Iris pigment epithelial cell (primary cell): ENCODE measurements at regions not wholly inside any gene's neighbourhood (a gene's known extent, or its start where the extent isn't known, plus 50 kb on each side); places are given as distances from the start of the nearest gene placed in this dataset.
"Not testable (repeated sequence)": the region's sequence is repeated elsewhere in the genome, so short reads cannot be mapped to it uniquely, and the experiment has no call there.

ENCODE experiments used
- DNase-seq: peaks from one replicate; pipeline ENCODE4 v3.0.0-alpha.2; 2011; ENCODE audit warnings: low read depth

DNA sequence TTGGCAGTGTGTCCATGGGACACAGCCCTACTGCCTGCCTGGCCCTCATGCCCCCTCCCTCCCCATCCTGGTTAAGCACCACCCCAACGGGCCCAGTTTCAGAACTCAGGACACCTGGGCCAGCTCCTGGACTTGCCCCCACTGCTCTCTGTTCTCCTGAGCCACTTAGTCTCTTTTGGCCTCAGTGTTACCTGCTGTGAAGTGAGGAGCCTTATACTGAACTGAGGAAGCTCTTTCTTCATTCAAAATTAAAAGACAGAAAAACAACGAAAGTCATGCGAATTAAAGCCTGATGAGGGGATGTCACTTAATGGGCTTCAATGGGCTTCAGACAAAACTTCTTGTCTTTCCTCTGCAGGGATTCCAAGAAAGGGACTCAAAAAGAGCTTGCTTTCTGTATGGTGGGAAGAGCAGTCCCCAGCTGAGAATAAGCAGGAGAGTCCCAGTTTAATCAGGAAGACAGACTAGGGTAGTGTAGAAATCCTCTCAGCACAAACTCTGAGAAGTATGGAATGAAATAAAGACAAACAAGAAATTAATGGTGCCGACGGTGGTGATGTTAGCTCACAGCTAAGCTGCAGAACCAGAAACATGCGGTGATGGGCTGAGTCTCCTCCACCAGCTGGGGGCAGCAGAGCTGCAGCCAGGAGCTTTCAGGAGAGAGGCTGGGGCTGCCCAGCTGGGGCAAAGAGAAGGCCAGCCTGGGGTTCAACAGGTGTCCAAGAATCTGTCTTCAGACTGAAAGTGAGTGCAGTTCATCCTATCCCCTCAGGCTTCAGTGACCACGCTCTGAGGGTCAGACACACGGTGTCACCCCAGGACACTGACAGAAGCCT is 101.0 kb downstream of the GGTLC2 start:
- DNase-seq: peak; percentile 45

DNA sequence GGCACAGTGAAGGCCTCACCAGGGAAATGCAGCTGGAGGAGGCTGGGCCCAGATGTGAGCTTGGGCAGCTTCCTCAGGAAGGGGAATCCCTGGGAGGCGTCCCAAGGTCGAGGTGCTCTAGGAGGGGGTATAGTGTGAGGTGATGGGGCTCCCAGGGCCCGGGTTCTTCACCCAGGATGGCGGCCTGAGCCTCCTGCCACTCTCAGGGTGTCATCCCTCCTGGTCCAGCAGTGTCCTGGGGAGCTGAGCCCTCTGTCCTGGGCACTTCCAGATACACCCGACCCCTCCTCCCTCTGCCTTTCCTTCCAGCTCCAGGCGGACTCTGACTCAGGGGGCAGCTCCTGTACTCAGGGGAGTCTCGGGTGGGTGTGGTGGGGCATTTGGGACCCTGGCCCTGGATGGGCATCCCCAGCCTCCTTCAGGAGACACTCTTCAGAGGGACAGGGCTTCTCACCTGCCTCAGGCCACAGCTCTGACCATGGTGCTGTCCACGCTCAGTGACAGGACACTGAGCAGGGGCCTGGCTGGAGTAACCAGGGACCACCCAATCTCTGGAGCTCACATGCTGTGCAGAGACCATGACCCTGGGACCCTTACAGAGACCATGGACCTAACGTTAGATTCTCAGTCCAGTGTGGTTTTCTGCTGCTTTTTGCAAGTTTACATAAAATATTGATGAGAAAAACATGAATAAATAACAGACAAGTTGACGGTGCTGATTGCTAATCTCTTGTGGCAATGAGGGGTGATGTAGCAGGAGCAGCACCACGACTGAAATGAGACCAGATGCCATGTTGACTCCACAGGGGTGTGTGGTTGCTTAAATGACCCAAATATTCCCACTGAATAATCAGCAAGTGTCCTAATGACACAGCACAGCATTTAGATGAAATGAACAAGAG is 101.9 kb downstream of the GGTLC2 start:
- no peak for DNase-seq

DNA sequence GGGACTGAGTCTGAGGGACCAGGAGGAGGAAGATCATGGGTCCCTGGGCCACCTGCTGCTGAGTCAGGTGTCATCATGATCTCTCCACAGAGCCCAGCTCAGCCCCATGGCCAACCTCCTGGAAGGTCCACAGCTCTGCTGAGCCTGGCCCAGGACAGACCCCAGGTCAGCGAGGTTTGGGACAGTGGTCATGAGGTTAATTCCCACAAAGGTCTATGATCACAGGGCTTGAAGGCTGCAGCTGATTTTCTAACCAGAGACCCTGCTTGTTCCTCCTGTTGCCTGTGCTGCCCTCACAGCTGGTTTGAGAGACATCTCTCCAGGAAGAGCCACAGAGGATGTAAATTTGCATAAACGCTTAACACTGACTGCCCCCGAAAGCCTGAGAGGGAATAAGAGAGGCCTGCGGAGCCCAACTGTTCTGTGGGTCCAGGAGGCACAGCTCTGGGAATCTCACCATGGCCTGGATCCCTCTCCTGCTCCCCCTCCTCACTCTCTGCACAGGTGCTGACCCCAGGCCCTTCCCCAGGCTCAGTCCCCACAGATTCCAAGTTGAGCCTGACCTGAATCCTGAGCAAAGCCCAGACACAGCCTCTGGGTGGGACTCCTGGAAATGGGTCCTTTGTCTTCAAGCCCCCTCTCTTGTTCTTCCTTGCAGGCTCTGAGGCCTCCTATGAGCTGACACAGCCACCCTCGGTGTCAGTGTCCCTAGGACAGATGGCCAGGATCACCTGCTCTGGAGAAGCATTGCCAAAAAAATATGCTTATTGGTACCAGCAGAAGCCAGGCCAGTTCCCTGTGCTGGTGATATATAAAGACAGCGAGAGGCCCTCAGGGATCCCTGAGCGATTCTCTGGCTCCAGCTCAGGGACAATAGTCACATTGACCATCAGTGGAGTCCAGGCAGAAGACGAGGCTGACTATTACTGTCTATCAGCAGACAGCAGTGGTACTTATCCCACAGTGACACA is 102.8 kb downstream of the GGTLC2 start:
- no peak for DNase-seq

DNA sequence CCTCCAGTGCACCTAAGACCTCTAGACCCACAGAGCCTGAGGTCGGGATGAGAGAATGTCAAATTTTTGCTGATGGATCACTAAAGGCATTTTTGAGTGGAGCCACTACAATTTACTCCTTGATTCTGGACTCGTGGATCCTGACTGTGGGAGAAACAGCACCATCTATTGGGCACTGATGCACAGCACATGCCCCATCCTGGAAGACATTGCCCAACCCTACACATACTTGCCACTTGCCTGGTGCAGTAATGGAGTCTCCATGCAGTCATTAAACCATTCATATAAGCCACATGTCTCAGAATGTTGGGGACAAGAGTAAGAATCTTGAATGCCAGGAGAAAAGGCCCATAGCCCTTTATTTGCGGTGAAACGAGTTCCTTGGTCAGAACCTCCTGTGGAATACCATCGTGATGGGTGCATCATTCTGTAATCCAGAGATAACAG is 103.9 kb downstream of the GGTLC2 start:
- DNase-seq: peak; percentile 65

DNA sequence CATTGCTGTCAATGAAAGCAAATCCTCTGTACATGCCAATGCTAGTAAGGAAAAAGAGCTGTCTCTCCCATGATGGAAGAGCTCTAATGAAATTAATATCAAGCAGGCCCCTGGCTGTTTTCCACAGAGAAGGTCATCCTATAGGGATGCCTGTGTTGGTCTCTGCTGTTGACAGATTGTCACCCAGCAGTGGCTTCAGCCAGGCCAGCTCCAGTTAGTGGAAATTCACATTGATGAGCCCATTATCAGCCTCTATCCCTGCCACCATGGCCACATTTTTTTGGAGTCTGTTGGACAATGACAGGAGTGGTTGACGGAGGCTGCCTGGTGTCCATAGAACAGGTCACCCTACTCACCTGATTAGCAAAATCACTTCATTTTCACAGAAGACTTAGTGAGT is 104.3 kb downstream of the GGTLC2 start:
- no peak for DNase-seq

DNA sequence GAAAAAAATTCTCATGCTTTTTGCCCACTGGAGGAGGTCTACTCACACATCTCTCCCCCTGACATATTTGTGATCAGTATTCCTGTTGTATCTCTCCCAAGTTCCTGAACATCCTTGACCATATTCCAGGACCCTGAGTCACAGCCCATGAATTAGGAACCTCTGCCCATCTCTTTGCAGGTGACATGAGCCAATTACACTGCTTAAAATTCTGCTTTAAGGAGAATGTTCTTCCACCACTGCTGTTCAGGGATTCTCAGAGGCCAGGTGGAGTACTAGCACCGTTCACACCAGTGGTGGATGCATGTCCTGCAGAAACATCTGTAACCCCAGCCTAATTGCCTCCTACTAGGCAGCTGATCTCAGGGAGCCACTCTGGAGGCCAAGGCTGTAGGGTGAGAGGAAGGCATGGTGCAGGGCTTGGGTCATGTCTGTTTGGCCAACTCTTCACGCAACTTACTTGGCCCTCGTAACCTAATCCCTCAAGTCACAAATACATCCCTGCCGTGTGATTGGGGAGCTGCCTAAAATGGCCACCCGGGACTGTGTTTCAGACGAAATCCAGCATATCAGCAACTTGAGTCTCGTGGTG is 104.8 kb downstream of the GGTLC2 start:
- no peak for DNase-seq

DNA sequence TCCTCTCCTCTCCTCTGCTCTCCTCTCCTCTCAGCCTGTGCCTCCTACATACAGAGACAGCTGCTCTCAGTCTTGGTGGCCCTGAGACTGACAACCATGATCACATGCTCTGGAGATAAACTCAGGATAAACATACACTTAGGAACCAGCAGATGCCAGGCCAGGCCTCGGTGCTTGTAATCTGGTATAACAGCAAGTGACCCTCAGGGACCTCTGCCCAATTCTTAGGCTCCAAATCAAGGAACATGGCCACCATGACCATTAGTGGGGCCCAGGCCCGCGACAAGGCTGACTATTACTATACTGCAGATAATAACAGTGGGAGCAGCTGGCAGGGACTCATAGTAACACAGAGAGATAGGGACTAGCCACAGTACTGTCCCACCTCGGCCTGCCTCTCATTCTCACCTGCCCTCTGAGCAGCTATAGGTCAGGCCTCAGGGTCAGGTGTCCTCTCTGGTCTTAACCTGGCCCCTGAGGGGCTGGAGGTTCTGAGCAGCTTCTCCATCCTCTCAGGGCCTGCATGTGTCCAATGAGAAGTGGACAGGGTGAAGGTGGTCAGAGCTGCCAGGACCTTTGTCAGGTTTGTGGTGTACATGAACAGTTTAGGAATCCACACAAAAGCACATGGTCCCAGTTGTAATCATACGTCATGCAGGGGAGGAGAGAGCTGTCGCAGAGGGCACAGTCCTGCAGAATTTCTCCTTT is 106.1 kb downstream of the GGTLC2 start:
- no peak for DNase-seq

DNA sequence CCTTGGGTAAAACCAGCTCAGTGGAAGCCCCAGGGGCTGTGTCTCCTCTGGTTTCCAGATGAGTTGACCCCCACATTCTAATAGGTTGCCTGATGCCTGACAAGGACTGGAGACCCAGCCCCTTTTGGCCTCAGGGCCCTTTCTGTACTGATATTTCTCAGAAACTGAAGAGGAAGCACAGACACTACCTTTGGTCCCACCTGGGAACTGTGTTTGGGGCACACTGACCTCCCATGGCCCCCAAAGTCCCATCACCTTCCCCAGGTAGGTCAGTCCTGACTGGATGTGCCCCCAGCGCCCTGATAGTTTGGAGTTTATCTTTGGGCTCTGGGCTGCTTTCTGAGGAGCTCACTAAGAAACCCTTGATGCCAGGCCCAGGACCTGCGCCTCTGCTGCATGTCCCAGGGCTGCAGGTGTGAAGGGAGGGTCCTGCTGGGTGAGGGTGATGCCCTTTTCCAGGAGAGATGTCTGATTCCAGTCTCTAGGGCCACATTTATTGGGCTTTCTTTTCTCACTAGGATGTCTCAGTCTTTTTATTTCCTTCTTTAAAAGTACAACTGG is 106.7 kb downstream of the GGTLC2 start:
- no peak for DNase-seq

DNA sequence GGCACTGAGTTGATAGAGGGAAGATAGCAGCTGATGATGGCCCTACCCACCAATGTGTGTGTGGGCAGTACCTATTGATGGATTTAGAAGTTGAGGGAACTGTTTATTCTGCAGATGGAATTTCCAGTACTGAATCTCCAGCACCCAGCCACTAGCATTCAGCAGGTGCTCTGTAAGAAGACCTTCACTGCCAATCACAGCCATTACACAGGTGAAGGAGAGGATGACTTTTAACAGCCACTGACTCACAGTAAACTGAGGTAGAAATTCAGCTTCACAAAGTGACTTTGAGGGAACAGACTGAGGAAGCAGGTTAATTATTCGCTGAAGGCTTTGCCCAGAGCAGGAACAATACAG is 107.8 kb downstream of the GGTLC2 start:
- DNase-seq: no peak

DNA sequence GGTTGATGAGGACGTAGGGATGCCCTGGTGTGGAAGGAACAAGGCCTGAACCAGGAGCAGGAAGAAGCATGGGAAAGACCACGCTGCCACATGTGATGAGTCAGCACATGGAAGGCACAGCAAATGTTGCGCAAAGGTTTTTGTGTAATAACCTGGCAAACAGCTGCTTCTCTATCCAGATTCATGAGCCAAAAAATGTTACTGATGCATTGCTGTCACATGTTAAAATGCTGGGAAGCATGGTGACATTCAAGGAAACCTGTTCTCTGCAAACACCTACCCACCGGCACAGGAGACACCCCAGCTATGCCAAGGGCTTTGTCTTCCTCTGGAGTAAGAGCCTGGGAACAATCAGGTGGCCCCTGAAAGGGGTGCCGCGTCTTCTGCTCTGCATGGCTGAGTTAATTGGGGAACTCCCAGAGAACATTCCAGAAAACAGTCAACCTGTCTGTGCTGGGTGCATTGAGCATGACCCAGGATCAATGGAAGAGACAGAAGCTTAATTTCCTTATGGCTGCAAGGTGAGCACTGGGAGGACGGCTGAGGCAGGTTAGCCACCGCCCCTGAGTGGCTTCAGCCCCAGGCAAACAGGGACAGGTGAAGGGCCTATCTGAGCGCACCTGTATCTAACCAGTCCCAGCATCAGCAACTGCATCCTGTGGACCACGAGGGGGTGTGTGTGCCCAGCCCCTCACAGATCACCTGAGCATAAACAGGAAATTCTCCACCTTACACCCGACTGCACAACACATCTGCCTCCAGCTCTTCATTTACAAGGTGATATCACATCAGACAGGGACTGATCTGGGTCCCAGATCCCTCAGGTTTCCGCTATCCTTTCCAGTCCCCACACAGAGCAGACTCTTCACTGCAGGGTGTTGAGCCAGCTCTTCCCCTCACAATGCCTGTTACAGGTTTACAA is 108.4 kb downstream of the GGTLC2 start:
- peak; percentile 77 for DNase-seq

DNA sequence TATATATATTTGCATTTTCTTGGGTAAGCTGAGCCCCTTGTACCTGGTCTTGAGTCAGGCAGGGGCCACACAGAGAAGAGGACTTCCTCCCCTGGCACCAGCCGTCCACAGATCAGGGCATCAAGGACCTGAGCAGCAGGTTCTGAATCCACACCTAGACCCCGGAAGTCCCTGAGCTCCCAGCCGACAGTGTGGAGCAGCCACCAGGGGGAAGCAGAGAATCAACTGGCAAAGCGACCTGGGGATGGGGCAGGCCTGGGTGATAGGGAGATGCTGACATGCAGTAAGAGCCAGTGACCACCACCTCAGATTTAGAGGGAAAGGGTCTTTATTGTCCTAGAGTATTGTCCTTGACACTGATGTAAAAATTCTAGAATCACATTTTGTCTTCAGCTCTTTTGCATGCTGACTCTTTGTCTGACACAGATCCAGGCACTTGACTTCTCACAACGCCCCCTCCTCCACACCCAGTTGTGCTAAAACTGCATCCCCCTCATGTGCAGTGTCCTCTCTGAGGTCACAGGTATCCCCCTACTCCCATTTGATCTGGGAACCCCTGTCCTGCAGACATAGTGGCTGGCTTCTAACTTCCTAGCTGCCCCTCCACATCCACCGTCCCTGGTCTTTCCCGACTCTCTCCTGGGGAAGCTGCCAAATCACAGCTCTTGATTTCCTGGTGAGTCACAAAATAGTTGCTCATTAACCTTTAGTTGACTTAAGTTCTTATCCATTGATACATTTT is 109.3 kb downstream of the GGTLC2 start:
- DNase-seq: peak; percentile 54

DNA sequence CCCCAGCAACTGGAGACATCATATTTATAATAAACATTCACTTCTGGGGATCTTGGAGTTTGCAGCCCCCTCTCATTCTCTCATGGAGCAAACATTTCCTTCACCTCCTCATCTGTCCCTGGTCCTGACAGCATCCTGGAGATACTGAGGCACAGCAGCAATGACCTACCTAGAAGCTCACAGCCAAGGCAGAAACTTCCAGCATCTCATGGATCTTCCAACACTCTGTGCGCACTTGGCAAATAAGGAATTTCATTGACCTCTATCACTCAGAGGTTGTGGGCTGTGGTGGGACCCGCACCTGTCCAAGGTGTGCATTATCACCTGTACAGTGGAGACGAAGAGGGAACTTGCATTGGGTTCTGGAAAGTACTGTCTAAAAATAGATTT is 109.8 kb downstream of the GGTLC2 start:
- no peak for DNase-seq

DNA sequence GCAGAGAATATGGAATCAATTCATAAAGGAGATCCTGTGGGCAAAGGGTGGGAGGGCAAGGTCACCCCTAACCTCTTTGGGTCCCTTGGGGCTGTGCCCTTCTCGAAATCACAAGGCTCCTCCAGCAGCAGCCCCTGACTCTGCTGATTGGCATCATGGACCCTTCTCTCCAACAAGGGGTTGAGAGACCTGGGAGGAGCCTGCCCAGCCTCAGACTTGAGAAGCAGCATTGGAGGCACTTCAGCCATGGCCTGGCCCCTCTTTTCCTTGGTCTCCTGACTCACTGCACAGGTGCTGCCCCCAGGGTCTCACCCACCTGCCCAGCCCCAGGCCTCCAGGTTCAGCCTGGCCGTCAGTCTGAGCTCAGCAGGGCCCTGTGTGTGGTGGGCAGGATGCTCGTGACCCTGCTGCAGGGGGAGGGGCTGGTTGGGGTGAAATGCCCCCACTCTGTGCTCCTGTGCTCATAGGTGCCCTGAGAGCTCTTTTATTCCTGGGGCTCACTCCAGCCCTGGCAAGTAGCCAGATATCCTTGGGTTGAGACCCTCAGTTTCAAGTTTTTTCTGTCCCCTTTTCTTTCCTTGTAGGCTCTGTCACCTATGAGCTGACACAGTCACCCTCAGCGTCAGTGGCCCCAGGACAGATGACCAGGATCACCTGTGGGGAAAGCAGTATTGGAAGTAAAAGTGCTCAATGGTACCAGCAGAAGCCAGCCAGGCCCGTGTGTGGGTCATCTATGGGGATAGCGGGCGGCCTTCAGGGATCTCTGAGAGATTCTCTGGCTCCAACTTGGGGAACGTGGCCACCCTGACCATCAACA is 110.8 kb downstream of the GGTLC2 start:
- no peak for DNase-seq

DNA sequence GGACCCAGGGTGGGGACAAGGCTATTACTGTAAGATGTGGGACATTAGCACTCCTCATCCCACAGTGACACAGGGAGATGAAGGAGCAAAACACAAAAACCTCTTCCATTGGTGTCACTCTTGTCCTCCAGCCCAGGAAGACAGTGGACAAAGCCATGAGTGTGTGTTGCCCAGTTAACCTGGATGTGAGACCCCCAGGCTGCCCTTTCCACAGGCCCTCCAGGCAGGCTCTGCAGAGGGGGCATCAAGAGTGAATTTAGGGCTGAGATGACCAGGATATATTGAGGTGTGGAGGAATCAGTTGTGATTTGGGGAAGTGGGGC is 111.3 kb downstream of the GGTLC2 start:
- no peak for DNase-seq

DNA sequence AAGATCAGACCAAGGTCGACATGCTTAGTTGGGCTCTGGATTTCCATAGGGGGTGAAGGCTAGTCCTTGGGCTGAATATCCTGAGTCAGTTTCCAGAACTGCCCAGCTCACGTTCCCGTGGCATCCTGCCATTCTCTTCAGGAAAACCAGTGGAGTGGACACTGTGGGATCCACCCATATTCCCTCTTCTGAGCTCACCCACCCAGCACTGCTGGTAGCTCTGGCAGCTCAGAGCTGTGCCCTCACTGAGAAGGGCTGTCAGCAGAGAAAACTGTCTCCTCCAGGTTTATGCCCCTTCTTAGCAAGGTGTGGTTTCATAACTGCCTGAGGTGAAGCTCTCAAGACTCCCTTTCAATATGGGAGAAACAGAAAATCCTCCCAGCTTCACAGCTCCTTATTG is 111.7 kb downstream of the GGTLC2 start:
- no peak for DNase-seq

DNA sequence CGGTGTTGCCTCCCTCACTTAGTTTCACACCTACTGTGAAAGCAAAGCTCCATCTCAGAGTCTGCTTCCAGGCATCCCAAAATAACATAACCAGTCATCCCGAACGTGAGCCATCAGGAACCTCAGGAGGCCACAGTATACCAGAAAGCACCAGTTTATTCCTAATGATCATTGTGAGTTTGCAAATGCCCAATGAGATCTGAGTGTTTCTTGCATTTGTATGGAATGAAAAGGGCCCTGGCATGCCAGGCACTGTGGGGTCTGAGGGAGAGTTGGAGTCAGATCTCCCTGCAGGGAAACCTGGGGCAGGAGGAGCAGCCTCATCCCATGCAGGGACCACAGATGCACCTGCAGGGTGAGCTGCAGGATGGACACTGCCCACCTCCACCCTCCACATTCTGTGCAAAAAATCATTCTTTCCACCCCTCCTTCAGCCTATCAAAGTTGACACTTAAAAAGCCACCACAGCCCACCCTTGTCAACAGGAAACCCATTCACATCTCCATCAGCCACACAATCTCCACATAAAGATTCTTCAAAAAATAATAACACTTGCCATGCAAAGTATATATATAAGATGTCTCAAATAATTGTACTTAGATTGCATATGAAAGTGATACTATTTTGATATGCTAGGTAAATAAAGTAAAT is 112.3 kb downstream of the GGTLC2 start:
- DNase-seq: not testable (repeated sequence)

DNA sequence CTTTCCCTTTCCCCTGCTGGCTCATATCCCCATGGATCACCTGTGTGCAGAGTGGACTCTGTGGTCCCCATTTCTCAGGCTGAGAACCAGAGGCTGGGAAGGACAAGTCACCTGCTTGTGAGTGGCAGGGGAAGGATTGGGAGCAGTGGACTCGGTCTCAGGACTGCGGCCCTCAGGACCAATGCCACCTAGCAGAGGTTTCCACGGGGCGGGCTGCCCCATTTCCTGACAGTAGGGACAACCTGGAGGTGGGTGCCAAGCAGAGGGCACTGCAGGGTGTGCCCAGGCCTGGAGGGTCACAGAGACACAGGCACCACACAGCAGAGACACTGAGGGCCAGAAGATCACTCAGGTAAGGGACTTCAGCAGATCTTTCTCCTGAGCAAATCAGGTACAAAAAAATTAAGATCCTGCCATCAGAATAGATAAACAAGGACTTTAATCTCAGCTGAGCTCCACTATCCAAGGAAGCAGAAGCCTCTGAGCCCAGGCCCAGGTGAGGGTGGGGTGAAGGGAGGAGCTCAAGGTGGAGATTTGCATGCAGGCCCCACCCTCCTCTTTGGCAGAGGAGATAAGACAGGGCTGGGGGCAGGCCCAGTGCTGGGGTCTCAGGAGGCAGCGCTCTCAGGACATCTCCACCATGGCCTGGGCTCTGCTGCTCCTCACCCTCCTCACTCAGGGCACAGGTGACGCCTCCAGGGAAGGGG is 113.8 kb downstream of the GGTLC2 start:
- not testable (repeated sequence) for DNase-seq
